ENCODE measurements at regions not wholly inside any gene's neighbourhood (a gene's known extent, or its start where the extent isn't known, plus 50 kb on each side); places are given as distances from the start of the nearest gene placed in this dataset.

DNA sequence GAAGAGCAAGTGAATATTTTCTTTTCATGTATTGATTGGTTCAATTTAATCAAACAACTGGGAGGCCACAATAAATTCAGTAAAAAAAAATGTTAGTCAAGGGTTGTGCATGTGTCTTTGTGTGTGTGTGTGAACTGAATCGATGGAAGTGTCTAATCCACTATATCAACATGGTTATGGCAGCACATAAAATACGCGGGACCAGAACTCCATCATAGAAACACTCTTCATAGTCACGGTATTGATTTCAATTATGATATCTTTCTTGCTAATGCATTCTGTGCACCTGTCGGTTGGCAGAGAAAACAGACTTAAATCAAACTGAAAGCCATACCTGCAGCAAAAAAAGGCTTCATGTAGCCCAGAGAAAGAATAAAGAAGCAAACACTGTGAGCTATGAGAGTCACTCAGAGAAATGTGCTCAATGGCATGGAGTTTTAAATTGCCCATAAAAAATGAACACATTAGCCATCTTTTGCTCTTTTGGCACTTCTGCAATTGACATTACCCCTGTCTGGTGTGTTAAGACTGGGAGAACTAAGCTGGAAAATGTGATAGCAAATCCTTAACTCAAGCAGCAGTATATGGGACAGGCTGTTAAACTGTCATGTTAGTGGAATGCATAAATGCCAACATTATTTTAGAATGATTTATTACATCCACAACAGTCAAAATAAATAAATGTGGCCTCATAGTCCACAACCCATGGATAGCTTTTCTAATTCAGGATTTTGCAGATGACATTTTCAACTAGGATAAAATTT is 642.4 kb upstream of the C9orf72 start:
- no peak for DNase-seq

DNA sequence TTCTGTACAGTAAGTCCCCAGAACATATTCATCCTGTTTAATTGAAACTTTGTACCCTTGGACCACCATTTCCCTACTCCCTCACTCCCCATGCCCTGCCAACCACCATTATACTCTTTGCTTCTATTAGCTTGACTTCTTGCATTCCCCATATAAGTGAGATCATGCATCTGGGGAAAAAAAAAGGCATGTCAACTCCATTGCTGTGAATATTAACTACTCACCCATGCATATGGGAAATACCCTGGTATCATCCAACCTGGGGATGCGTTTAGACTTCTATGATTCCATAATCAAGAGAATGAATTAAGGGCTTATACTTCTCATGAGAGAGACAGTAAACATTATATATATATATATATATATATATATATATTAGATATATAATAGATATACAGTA is 659.4 kb upstream of the C9orf72 start:
- DNase-seq, result no peak

DNA sequence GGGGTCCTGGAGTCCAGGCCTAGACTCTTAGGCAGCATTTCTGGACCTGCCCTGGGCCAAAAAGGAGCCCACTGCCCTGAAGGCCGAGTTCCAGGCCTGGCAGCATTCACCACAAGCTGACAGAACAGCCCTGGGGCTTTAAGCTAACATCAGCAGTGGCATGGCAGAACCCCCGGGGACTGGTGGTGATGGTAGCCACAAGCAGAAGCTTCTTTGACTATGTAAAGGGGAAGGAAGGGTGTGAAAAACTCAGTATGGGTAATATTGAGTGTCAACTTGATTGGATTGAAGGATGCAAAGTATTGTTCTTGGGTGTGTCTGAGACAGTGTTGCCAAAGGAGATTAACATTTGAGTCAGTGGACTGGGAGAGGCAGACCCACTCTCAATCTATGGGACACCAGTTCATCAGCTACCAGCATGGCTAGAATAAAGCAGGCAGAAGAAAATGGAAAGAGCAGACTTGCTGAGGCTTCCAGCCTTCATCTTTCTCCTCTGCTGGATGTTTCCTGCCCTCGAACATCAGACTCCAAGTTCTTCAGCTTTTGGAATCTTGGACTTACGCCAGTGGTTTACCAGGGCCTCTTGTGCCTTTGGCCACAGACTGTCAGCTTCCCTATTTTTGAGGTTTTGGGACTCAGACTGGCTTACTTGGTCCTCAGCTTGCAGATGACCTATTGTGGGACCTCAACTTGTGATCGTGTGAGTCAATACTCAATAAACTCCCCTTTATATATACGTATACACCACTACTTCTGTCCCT is 661.0 kb upstream of the C9orf72 start:
- DNase-seq, result no peak

DNA sequence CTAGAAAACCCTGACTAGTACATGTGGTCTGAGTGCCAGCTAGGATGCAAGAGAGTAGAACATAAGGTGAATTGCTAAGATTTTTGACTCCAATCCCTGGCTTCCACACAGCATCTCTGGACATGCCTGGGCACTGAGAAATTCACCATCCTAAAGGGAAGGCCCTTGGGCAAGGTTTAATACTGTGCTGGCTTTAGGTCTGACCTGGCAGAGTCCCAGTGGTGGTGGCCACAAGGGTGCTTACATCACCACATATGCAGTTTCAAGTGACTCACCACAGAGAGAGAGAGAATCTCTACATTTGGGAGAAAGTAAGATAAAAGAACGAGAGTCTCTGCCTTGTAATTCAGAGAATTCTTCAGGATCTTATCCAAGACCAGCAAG is 661.6 kb upstream of the C9orf72 start:
- no peak for DNase-seq

DNA sequence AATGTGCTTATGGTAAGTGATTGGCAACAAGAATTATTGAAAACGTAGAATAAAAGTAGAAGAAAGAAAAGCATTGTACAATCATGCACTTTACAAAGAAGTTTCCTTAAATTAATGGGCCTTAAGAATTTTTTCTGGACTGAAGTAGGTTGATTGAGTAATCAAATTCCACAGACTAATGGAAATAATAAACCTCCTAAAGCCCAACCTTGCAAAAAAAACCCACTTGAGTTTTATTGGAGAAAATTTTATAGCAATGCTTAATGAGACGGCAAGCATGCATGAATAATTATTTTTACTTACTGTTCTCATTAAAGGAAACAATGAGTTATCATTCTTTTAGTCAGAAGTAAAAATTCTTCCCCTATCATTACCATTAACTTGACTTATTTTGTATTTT is 676.1 kb upstream of the C9orf72 start:
- no peak for DNase-seq

DNA sequence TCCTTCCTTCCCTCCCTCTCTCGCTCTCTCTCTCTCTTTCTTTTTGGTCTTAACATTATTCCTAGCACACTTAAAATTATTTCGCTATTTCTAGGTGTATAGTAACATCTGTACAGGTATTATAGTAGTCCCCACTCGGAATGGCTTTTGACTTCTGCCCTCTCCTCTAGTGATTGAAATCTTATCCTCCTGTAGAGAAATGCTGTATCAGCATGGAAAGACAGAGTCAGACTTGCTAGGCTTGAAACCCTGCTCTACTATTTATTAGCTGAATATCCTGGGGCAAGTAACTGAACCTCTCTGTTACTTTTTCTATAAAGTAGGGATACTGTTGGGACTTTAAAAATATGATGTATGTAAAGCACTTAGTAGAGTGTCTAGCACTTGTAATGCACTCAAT is 681.9 kb upstream of the C9orf72 start:
- no peak for DNase-seq

DNA sequence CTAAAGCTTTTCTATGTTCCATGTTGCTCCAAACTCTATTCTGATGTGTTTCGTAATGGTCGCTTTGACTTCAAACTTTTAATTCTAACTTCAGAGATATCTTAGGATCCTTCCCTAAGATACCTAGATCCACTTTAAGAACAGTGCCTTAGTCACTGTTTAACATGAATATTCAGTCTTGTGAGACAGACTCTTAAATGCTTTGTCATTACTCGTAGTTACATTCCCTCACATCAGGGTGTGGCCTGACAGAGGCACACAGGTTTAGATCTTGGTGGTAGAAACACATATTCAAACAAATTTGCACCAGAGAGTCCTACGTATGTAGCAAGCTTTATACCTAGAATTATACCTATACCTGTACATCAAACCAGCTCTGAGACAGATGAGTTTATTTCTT is 687.0 kb upstream of the C9orf72 start:
- DNase-seq, result no peak

DNA sequence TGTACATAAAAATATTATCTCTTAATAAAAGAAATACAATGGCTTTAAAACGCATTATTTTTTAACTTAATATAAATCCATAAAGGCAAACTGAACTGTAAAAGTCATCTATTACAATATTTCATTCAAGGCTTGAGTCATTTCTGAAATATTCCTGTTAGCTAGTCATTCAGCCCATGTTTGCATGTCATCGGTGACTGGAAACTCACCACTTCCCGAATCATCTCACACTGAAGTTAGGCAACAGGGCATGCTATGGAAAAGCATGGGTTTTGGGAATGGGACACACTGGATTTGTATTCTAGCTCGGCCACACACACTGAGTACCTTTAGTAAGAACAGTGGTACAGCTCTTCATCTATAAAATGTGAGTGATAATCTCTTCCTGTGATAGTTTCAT is 691.1 kb upstream of the C9orf72 start:
- no peak for DNase-seq

DNA sequence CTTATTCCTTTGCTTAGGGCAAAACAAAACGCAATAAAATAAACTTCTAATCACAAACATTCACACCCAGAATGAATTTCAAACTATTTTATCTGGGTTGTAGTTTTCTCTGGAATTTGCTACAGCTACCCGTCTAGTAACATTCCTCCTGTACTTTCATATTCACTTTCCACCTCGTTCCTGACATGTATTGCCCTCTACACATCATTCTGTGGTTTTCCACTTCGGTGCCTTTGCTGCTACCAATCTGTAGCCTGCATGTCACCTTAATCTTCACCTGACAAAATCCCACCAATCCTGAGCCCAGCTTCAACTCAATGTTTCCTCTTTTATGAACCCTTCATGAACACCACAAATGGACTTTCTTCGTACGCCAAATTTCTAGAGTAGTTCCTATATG is 694.1 kb upstream of the C9orf72 start:
- DNase-seq, result no peak

DNA sequence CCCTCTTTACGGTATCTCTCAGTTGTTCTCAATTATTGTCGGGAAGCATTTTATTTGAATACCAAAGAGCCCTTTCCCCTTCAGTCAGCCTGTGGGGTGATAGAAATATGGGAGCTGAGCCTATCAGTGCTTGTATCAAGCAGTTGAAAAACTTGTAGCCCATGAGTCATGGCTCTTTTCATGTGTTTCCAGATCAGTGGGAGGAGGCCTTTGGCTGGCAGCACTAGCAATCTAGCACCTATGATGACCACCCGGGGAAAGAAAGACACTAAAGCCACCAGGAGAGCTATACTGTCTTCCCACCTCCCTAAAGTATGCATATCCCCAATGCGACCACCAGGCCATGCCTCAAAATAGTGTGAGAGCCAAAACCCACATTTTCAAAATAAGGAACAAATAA is 696.9 kb upstream of the C9orf72 start:
- no peak for DNase-seq

DNA sequence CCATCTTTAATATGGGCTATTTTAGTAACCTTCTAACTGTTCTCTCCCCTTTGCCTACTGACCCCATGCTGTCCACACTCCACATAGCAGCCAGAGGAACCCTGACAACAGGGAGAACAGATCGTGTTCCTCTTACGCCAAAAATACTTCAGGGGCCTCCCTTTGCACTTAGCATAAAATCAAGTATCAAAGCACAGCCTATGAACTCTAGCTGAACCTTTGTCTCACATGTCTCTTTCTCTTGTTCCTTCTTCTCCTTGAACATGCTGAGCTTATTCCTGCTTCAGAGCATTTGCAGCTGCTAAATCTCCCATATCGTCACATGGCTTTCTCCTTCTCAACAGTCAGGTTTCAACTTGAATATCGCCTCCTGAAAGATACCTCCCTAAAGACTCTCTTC is 698.8 kb upstream of the C9orf72 start:
- no peak for DNase-seq

DNA sequence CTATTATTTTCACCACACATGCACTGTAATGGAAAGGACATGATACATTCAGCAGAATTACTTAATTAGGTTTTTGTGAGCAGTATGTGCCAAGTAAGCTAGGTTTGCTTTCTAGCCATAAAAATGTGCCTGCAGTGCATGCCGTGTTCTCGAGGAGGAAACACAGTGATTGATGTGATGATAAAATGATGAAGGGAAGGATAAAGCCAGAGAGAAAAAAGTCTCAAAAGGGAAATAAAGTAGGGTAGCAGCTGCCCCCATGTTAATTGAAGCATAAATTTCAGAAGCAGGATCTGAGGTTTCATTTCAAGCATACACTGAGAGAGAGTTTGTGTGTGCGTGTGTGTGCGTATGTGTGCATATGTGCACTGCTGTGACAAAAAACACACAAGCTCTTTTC is 714.2 kb upstream of the C9orf72 start:
- DNase-seq, result no peak

DNA sequence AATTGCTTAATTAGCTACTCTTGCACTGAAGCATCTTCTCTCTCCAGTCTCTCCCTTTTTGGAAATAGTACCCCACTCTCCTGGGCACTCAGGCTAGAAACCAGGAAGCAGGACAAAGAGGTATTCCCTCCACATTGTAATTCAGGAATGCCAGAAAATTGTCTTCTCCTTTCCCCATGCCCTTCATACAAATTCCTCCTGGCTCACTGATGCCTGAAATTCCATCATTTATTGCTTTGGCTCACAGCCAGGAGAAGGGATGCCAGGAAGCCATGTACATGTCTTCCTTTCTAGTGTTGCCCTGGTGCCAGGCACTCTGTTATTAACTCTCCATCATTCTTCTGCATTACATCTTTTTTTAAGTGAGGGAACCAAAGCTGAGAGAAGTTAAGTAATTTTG is 716.5 kb upstream of the C9orf72 start:
- DNase-seq, result no peak

DNA sequence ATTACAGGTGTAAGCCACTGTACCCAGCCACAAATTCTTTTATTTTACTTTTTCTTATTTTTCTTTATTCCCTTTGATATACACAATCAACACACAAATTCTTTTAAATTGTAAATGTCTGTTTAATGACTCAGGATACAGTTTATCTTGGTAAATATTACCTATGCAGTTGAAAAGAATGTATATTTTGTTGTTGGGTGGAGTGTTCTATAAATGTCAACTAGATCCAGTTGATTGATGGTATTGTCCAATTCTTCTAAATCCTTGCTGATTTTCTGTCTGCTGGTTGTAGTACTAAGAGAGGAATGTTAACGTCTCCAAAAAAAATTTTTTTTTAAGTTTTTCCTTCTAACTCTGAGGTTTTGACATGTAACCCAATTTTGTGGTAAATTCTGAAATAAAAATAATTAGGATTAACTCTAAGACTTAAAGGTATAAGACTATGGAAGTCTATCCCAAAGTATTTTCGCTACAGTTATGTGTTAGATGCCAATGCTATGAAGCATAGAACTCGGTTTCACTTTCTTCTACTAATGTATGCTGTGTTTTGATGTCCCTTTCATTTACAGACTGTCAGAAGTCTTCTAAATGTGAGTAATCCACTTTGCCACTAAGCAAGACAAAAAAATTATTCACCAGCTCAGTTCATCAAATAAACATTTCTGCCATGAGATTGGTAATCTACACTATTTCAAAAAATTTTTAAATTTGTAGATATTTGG is 720.2 kb upstream of the C9orf72 start:
- no peak for DNase-seq

DNA sequence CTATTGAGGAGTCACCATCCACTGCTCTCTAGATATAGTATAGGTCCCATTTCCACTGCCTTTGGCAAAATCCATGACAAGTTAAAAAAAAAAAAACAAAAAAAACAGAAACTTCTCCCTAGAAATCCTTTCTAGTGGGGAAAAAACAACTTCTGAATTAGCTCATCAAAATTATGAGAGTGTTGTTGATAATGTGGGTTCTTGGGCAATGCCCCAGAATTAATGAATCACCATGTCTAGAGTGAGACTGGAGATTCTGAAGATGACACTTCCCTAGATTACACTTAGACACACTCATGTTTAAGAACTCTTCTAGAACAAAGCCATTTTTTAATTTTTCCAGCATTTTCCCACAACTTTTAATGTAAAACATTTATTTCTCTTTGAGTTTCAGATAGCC is 728.0 kb upstream of the C9orf72 start:
- DNase-seq, result no peak

DNA sequence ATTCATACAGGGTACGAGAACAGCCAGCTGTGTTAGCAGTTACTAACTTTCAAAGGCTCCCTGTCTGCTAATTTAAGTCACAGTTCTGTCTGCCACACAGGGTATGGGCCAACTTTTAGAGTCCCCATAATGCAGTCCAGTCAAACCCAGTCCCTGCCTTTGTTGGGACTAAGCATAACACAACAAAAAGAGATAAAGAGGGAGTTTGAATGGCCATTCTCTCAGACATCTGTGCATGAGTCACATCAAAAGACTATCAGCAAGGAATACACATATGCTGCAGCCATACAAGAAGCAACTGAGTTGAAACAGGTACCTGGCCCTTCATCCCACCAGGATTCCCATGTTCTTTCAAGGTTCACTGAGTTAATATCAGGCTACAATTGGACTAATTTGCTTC is 744.5 kb upstream of the C9orf72 start:
- DNase-seq, result no peak

DNA sequence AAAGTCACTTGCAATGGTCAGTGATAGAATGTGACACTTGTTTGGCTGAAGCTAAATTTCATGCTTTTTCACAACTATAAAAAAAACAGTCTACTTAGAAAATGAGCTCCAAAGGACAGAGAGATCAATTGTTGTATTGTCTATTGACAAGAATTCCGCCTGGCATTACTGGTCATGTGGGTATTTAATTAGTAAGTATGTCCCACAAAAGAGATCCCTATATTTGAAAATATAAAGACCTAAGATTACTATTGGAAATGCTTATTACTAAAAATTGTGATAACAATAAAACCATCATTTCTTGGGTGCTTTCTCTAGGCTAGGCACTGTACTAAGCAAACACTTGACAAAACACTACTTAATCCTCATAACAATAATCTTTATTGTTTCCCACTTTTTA is 745.2 kb upstream of the C9orf72 start:
- DNase-seq, result no peak

DNA sequence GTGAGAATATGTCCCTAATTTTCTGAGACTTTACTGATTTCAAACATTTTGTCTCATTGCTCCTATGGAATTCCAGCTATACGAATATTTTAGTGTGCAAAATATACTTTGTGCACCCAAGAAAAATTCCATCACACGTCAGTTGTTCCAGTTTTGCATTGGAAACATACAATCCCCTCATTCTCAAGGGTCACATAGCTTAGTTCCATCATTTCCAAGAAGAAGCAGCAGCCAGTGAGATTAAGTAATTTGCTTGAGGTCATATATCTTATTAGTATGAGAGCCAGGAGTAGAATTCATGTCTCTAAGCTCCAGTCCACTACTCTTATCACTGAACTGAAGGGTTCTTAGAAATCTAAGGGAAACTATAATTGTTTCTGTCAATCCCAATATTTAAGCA is 746.7 kb upstream of the C9orf72 start:
- DNase-seq, result peak; percentile 4

DNA sequence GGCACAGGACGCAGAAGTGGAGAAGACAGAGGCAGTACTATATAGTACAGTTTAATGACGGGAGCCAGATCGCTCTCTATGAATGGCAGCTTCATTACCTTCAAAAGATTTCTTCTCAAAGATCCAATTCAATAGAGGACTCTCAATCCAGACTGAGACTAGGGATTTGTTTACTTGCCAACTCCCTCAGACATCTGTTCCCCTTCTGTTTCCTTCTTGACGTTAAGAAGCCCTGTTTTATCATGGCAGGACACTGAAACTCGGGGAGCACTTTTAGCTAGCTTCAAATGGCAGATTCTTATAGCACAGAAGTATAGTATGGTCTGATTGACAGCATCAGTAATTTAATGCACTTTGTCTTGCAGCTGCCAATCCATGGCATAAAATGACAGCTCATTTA is 747.3 kb upstream of the C9orf72 start:
- DNase-seq, result no peak

DNA sequence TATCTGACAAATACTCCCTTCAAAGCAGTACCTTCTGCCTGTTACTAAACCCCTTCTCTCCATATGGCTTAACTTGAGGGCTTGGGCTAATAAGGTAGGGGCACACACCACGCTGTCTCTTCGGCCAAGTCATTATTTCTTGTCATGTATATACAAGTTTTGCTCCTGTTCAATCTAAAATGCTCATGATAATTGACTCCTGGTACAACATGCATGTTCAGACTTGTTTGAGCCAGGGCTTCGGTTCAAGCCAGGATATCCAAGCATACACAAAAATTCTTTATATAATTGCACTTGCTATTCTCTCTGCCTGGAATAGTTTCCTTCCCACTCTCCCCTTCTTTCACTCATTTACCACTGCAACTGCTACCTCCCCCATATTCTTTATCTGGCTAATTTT is 756.0 kb upstream of the C9orf72 start:
- no peak for DNase-seq

DNA sequence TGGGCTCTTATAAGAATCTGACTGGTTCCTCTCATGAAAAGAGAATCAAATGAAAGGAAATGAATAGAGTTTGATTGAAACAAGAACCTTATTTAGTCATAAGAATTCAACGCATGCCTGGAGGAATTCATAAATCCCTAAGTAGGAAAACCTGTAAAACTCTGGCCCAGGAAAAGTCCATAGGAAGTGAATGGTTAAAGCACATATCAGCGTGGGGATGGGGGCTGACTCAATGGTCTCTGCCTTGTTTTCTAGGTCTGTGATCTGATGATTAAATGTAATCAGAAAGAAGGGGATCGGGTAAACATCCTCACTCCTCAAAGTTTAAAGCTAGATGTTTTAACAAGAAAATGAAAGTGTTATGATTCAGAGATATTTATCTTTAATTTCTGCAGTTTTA is 759.4 kb upstream of the C9orf72 start:
- no peak for DNase-seq

DNA sequence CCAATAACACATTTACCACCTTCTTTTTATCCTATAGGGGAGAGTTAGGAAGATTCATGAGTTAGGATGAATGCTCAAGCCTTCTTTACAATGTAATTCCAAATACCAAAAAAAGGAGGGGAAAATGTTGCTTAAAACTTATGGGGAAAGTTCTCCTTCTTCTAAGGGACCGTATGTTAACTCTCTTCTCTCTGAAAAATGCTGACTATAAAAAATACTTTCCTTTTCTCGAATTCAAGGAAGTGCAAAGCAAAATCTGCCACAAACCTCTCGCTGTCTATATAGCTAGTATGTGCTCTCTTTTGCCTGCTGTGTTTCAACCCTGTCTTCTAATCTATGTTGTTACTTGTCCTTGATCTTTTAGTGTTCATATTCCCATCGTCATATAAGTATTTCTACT is 768.6 kb upstream of the C9orf72 start:
- DNase-seq, result no peak

DNA sequence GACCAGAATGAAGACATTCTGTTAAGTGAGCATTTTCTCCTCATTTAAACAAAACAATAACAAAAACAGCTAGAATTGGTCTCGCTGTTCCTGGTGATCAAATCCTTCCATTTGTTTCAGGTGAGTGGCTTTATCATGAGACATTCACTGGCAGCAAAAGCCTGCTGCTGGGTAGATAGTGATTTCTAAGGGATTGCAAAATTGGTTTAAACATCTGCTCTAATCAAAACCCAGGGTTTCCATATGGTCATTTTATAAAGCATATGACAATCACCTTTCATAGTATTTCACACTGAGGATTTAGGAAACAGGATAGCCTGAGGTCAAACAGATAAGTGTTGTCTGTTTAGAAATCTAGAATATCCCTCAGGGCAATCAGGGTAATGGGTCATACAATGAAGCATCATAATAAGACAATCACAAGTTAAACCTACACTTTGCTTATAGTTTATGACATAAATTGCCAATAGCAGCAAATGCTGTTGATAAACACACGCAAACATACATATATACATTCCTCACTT is 769.6 kb upstream of the C9orf72 start:
- no peak for DNase-seq

DNA sequence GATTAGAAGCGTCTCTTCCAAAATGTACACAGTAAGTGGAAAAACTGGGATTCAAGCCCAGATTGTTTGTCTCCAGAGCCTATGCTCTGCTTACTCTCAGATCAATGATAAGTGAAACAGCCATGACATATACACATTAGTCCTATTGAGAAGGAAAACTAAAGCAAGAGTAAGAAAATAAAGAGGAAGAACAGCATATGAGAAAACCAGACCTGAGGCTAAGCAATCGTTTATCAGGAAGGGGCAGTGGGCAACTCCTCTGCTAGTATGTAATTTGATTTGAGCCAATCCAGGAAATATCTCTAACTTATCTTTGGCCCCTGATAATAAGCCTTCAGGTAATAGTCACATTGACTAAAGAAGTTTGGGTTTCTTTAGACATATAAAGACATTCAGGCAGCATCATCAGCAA is 789.9 kb upstream of the C9orf72 start:
- DNase-seq, result peak; percentile 31
